HG03196 (cell line): ENCODE measurements at regions not wholly inside any gene's neighbourhood (a gene's known extent, or its start where the extent isn't known, plus 50 kb on each side); places are given as distances from the start of the nearest gene placed in this dataset.
"Not testable (repeated sequence)": the region's sequence is repeated elsewhere in the genome, so short reads cannot be mapped to it uniquely, and the experiment has no call there.

Source experiments
- ATAC-seq: cut with Tn5 transposase; IDR thresholded peaks from one replicate; pipeline ENCODE4 v1.9.1; 2021; ENCODE audit not compliant: unreplicated experiment

DNA sequence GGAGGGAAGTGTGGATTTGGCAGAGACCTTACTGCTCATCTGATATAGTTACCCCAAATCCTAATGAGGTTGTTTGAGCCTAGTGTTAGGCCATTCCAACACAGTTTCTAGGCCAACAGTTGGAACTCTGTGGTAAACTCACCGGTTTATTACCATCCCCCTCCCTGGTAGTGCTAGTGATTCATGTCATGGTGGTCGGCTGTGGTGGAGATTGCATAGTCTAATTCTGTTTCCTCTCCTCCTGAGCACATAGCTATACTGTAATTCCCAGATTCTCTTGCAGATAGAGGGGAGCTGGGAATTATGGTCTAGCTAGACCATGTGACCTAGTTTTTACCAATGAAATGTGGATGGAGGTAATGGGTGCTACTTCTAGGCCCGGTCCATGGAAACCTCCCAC is 123.7 kb upstream of the KIF26B start:
- ATAC-seq: no peak

DNA sequence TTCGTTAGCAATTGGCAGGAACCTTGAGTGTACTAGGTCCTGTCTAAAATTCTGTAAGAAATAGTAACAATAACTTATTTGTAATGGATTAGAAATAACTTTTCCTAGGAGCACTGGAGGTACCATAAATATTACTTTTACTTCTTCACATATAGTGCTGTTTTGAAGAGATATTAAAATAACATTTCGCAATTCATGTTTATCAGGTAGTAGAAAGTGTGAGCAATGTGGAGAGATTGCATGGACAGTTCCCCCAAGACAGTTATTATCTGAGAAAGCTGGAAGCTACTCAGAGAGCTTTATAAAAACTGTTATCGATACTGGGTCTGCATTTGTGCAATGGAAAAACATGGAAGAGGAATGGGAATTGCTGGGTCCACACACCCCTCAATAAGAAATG is 128.5 kb upstream of the KIF26B start:
- ATAC-seq: no peak

DNA sequence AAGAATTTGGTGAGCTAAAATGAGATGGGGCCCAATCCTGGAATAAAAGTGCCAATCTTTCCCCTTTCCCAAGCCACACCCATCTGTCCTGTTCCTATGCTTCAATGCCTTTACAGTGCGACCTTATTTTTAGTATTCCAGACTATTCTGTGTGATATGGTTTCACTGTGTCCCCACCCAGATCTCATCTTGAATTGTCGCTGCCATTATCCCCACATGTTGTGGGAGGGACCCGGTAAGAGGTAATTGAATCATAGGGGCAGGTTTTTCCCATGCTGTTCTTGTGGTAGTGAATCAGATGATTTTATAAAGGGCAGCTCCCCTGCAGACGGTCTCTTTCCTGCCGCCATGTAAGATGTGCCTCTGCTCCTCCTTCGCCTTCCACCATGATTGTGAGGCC is 129.3 kb upstream of the KIF26B start:
- no peak for ATAC-seq

DNA sequence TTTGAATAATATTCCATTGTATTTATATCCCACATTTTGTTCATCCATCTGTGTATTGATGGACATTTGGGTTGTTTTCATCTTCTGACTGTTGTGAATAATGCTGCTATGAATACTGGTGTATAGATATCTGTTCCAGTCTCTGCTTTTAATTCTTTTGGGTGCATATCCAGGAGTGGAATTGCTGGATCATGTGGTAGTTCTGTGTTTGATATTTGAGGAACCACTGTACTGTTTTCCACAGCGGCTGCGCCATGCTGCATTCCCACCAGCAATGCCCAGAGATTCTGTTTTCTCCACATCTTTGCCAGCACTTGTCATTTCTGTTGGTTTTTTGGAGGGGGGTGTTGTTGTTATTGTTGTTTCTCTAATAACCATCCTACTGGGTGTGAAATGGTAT is 131.6 kb upstream of the KIF26B start:
- ATAC-seq: no peak

DNA sequence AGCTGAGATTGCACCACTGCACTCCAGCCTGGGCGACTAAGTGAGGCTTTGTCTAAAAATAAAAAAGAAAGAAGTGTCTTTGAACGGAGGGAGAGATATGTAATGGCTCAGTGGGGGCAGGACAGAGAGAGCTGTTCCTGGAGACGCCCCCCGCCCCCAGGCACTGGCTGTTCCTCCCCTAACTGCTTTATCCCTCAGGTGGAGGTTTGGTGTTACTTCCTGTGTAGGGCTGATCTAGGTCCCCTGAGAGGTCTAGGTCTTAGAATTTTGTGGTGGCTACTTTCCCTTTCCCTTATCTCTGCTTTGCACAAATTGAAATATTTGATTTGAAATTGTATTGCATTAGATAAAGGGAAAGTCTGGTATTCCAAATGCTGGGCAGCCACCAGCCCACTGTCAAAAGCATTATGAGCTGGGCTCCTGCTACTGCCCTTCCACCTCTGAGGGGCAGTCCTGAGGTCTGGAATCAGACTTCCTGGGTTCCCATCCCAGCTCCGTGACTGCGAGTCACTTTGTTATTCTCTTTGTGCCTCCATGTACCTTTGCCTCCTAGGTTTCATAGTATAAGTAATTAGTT is 134.8 kb upstream of the KIF26B start:
- no peak for ATAC-seq

DNA sequence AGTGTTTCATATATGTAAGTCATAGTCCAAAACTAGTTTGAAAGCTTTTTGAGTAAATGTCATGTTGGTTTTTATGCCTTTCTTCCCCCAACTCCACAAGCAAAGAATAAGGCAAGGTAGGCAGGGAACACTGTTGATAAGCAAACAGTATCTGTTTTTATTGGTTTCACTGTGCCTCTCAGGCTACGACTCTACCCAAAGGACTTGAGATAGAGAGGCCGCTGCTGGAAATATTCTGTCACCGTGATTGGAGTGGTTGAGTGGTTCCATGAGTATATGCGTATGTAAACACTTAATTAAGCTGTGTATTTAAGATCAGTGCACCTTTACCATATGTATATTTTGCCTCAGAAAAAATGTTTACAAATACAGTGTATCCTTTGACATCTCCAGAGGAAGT is 138.1 kb upstream of the KIF26B start:
- ATAC-seq: no peak

DNA sequence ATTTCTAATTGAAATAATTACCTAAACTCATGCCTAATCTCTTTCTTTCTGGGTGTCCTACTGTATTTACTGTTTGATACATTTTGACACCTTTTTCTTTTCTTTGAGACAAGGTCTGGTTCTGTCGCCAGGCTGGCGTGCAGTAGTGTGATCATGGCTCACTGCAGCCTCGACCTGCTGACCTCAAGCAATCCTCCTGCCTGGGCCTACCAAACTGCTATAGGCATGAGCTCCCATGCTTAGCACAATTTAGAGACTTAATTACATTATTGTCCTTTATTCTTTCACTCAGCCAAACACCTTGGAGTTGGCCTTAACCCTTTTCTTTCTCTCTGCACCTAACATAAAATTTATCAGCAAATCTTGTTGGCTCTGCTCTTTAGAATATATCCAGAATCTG is 139.8 kb upstream of the KIF26B start:
- no peak for ATAC-seq

DNA sequence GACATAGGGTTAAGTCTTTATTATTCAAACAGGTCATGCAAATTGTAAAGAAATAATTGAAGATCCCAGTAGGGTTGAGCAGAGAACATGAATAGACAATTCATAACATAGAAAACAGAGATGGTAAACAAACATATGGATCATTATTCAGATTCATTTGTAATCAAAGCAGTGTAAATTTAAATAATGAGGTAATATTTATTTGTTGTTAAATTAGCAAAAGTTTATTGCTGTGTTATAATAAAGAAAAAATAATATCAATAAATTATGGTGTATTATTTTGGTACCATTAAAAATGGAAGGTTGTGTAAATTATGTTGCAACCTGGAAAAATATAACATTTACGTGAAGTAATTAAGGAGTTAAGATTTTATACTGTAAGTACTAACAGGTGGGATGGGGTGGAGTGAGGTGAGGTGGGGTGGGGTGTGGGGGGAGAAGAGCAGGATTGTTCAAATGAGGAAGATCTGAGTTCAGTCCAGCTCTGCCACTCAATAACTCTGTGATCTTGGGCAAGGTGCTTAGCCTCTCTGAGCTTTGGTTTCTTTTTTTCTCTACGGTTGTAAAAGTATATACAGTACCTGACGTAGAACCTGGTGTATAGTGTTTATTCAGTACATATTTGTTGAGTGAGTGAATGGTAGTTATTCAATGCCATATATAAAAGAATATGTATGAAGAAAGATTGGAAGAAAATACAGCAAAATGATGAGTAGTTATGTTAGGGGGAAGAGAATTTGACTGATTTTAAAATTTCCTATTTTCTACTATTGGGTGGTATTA is 140.3 kb upstream of the KIF26B start:
- ATAC-seq: no peak

DNA sequence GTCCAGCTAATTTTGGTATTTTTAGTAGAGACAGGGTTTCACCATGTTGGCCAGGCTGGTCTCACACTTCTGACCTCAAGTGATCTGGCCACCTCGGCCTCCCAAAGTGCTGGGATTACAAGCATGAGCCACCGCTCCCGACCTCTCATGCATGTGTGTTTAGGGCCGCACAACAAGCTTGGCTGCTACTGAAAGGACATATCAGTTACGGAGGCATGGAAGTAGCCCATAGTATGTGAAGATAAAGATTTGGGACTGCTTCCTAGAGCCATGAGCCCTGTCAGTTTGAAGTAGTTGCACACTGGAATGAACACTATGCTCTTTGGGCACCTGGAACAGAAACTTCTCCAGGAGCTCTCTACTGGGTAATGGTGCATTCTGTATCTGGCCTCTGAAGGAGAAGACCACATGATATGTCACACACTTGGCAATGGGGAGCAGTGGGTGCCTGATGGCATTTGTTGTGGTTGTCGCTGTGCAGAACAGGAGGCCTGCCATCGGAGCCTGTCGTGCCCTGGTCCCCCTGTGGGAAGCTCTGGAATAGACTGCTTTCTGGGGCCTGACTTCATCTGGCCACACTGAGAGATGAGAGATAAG is 144.7 kb upstream of the KIF26B start:
- ATAC-seq: no peak

DNA sequence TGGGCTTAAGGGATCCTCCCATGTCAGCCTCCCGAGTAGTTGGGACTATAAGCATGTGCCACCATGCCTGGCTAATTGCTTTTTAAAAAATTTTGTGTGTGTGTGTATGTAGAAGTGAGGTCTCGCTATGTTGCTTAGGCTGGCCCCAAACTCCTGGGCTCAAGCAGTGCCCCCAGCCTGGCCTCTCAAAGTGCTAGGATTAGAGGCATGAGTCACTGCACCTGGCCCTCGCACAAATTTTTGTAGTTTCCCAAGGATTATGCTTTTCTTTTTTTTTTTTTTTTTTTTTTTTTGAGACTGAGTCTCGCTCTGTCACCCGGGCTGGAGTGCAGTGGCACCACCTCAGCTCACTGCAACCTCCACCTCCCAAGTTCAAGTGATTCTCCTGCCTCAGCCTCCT is 144.4 kb upstream of the HNRNPU start:
- no peak for ATAC-seq

DNA sequence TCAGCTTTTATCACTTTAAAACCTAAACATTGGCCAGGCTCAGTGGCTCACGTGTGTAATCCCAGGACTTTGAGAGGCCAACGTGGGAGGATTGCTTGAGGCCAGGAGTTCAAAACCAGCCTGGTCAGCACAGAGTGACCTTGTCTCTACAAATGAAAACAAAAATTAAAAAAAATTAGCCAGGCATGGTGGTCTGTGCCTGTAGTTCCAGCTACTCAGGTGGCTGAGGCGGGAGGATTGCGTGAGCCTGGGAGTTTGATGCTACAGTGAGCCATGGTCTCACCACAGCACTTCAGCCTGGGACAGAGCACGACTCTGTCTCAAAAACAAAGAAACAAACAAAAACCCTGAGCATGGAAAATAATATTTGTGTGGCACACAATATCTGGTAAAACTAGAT is 143.5 kb upstream of the HNRNPU start:
- no peak for ATAC-seq

DNA sequence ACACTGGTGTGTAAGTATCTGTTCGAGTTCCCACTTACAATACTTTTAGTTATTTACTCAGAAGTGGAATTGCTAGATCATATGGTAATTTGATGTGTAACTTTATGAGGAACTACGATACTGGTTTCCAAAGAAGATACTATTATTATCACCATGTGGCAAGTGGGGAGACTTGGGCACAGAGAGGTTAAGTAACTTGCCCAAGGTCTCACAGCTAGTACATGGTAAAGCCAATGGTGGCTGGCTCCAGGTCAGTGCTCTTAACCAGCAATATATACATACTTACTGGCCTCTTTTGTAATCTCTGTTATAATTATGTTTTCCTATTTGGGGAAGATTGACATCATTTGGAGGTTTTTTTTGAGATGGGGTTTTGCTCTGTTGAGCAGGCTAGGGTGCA is 138.9 kb upstream of the HNRNPU start:
- ATAC-seq: no peak

DNA sequence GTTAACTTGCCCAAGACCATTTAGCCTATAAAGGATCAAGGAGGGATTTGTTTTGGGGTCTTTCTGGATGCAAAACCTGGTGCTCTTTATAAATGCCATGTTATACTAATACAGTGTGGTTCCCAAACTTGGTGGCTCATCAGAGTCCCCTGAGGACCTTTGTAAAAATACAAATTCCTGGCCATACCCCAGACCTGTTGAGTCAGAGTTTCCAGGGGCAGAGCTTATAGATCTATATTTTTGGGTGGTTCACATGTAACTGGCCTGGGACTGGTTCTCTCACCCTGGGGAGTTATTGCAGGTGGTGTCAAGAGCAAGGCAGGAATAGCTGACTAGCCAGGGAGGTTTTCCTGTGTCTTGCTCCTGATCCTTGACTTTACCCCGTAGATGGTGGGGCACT is 136.9 kb upstream of the HNRNPU start:
- no peak for ATAC-seq

DNA sequence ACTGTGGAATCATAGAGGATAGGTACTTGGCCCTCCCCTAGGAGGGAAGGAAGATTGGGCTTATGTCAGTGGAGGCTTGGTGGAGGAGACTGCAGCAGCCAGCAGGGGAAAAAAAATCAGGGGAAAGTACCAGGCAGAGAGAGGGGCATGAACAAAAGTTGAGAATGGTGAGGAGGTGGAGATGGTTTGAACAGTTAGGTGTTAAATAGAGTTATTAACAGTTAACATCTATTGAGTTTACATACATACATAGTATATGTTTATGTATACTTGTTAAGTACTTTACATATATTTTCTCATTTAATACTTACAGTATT is 136.5 kb upstream of the HNRNPU start:
- ATAC-seq: no peak

DNA sequence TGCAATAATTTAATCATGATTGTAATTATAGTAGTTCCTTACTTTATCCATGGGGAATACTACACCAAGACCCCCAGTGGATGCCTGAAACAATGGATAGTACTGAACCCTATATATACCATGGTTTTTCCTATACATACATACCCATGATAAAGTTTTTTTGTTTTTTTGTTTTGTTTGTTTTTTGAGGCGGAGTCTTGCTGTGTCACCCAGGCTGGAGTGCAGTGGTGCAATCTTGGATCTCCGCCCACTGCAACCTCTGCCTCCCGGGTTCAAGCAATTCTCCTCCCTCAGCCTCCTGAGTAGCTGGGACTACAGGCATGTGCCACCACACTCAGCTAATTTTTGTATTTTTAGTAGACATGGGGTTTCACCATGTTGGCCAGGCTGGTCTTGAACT is 135.3 kb upstream of the HNRNPU start:
- not testable (repeated sequence) for ATAC-seq

DNA sequence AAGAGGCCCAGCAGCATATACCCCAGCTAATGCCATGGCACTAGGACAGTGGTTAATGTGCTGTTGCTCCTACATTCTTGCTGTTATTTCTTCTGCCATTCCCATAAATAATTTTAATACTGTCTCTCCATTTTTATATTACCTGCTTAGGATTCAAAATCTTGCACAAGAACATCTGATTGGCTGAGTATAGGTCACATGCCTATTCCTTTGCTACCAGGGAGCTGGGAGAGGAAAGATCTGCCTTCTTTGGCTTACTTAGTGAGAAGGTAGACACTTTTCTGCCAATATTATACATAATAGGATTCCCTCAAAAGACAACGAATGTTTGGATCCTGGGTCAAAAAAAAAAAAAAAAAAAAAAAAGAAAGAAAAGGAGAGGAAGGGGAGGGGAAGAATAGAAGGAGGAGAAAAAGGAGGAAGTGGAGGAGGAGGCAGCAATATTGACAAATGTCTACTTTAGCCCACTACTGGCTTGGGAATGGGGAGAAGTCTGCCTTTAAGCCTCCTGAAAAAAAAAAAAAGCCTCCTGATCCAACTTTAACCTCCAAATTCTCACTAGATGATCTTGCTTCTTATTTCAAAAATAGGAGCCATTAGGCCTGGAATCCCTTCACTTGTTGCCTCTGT is 134.5 kb upstream of the HNRNPU start:
- no peak for ATAC-seq

DNA sequence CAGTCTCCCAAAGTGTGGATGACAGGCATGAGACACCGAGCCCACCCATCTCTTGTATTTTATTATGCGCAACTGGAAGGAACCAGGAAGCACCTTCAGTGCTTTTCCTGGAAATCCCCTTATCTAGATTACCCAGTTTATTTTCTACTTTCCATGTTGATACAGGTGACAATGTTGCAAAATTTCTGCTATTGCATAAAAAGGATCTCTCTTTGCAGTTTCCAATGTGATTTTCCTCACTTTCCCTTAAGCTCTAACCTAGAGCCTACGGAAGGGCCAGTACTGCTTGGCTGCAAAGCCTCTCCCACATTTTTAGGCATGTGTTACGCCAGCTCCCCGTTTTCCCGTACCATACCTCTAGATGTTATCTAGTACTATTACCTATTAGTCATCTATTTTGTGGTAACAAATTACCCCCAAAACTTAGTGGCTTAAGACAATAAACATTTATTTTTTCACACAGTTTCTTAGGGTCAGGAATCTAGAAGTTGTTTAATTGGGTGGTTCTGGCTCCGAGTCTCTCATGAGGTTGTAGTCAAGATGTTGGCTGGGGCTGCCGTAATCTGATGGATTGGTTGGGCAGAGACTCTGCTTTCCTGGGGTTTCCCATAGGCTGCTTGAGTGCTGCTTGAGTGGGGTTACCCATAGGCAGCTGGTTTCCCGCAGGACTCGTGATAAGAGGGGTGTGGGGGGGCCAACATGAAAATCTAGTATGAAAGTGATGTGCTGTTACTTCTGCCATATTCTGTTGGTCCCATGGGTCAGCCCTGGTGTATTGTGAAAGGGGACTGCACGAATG is 131.5 kb upstream of the HNRNPU start:
- no peak for ATAC-seq

DNA sequence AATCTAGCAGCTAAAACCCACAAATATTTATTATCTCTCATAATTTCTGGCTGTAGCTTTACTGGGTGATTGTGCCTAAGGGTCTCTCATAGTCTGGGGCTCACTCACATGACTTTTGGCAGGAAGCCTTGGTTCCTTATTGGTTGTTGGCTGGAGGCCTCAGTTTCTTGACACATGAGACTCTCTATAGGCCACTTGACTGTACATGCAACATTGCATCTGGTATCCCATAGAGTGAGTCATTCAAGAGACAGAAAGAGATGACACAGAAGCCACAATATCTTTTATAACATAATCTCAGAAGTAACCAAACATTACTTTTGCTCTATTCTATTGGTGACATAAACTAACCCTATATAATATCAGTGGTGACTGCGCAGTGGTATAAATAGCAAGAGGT is 128.5 kb upstream of the HNRNPU start:
- ATAC-seq: no peak

DNA sequence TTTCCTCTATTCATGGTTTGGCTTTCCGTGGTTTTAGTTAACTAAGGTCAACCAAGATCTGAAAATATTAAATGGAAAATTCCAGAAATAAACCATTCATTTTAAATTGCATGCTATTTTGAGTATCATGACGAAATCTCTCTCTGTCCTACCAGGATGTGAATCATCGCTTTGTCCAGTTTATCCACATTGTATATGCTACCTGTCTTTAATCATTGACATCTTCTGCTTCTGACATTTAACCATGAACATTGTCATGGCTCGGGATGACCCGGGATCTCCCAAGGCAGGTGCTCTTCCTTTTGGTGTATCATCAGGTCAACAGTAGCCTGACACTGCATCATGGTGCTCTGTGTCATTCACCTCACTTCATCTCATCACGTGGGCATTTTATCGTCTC is 125.5 kb upstream of the HNRNPU start:
- ATAC-seq: no peak

DNA sequence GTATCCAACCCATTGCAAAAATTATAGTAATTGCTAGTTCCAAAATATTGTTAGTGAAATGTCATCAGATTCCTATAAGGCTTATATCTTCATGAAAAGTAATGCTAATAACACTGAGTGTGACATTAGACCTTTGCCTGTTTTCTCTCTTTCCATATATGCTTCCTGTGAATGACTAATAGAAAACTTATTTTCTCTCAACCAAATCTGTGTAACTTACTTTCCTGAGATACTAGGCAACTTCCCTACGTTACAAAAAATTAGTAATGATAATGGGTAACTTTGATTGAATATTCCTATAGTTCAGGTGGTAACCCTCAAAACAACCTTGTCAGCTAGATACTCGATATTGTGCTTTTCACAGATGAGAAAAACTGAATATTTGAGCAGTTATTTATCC is 124.2 kb upstream of the HNRNPU start:
- ATAC-seq: no peak

DNA sequence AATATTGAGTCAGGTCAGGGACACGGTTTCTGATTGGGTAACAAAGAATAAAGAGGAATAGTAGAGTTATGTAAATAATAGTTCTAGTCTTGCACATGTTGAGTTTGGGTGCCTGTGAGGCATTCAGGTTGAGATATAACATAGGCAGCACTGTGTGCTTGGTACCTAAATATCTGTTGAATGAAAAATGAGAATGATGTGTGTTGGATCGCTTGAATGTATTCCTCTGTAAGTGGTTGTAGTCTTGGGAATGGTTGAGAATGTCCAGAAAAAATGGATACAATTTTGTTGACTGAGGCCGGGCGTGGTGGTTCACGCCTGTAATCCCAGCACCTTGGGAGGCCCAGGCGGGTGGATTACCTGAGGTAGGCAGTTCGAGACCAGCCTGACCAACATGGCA is 116.3 kb upstream of the HNRNPU start:
- ATAC-seq: no peak

DNA sequence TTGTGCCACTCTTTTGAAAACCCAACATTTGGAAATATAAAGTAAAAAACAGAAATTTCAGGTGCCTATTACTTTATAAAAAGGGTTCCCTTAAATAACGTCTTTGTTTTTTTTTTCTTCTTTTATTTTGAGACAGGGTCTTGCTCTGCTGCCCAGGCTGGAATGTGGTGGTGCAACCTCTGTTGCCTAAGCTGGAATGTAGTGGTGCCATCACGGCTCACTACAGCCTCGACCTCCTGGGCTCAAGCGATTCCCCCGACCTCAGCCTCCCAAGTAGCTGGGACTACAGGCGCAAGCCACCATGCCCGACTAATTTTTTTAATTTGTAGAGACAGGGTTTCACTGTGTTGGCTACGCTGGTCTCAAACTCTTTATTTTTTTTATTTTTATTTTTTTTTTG is 110.2 kb upstream of the HNRNPU start:
- ATAC-seq: no peak
